HG03025 (cell line): ENCODE measurements at regions not wholly inside any gene's neighbourhood (a gene's known extent, or its start where the extent isn't known, plus 50 kb on each side); places are given as distances from the start of the nearest gene placed in this dataset.
"Not testable (repeated sequence)": the region's sequence is repeated elsewhere in the genome, so short reads cannot be mapped to it uniquely, and the experiment has no call there.

ENCODE experiments used
- ATAC-seq: cut with Tn5 transposase; IDR thresholded peaks from one replicate; pipeline ENCODE4 v1.9.1; 2021; ENCODE audit warnings: mild to moderate bottlenecking, moderate library complexity; ENCODE audit not compliant: unreplicated experiment, low FRiP score

GRCh38 chr11:79506734-79507344 lies 66.0 kb upstream of the TENM4 start:
- no peak for ATAC-seq

- no peak for ATAC-seq
Measured at GRCh38 chr11:79506124-79506523, 65.3 kb upstream of the TENM4 start.

- ATAC-seq: no peak
Measured at GRCh38 chr11:79503028-79503427, 62.2 kb upstream of the TENM4 start.

GRCh38 chr11:79501707-79502106 lies 60.9 kb upstream of the TENM4 start:
- ATAC-seq: no peak

- not testable (repeated sequence) for ATAC-seq
Measured at GRCh38 chr11:79499929-79500328, 59.1 kb upstream of the TENM4 start.

- no peak for ATAC-seq
Measured at GRCh38 chr11:79498667-79499066, 57.8 kb upstream of the TENM4 start.

- ATAC-seq: peak; percentile 86
Measured at GRCh38 chr11:79493555-79494171, 52.8 kb upstream of the TENM4 start.

- no peak for ATAC-seq
Measured at GRCh38 chr11:79492008-79492407, 51.2 kb upstream of the TENM4 start.
